H1 (cell line): ENCODE measurements at regions not wholly inside any gene's neighbourhood (a gene's known extent, or its start where the extent isn't known, plus 50 kb on each side); places are given as distances from the start of the nearest gene placed in this dataset.

ENCODE experiments used
- CTCF ChIA-PET: fragments of 300-600 bp; sonication (Branson Sonifier 250); formaldehyde crosslinking; loops from one replicate; lab custom pipeline; 2021; ENCODE audit not compliant: partially characterized antibody; lab: Charles Lee
- POLR2A ChIA-PET: fragments of 300-600 bp; sonication (Branson Sonifier 250); formaldehyde crosslinking; loops from one replicate; lab custom pipeline; 2021; ENCODE audit warnings: inconsistent platforms; ENCODE audit not compliant: partially characterized antibody; lab: Charles Lee
- DNase-seq, 2 experiments: peaks; one replicate each; pipeline versions ENCODE4 v3.0.0 to v3.0.0-alpha.2; 2010 to 2022; ENCODE audit warnings: low spot score in 2 of 2, low read depth in 1 of 2, mixed read lengths in 1 of 2
- FAIRE-seq: peaks from 2 replicates; lab custom pipeline; 2011; peaks lifted over from hg19 to GRCh38; lab: Jason Lieb, UNC
- H2AFZ ChIP-seq: 2 replicates; pipeline ENCODE4 v1.8.1; 2012; ENCODE audit warnings: low read length, inconsistent platforms
- H2AK5ac ChIP-seq: 2 replicates; pipeline ENCODE4 v1.6.1; 2013; ENCODE audit warnings: low read depth, low read length
- H2BK120ac ChIP-seq: replicated peaks from 2 replicates; pipeline ENCODE3; 2013; ENCODE audit warnings: low read depth, low read length, inconsistent platforms
- H2BK12ac ChIP-seq: 2 replicates; pipeline ENCODE4 v1.6.1; 2013; ENCODE audit warnings: low read depth, low read length
- H2BK15ac ChIP-seq: 2 replicates; pipeline ENCODE4 v1.6.1; 2013; ENCODE audit warnings: low read length
- H2BK20ac ChIP-seq: 2 replicates; pipeline ENCODE4 v1.6.1; 2013; ENCODE audit warnings: low read length
- H2BK5ac ChIP-seq: 2 replicates; pipeline ENCODE4 v1.6.1; 2013; ENCODE audit warnings: low read depth, low read length
- H3K14ac ChIP-seq: 2 replicates; pipeline ENCODE4 v1.6.1; 2013; ENCODE audit warnings: inconsistent platforms; ENCODE audit not compliant: insufficient read length
- H3K18ac ChIP-seq: 2 replicates; pipeline ENCODE4 v1.6.1; 2013; ENCODE audit warnings: low read length; ENCODE audit errors: extremely low read depth
- H3K23ac ChIP-seq: 2 replicates; pipeline ENCODE4 v1.6.1; 2013; ENCODE audit warnings: inconsistent platforms; ENCODE audit not compliant: insufficient read length
- H3K23me2 ChIP-seq: 2 replicates; pipeline ENCODE4 v1.6.1; 2013; ENCODE audit warnings: low read depth, low read length
- H3K27ac ChIP-seq: 2 replicates; pipeline ENCODE4 v1.6.1; 2011; ENCODE audit warnings: low read depth, low read length, inconsistent platforms
- H3K27me3 ChIP-seq, 4 experiments: replicated peaks in 1 of 4; 1 replicate in 1 of 4; 2 replicates in 3 of 4; pipeline versions ENCODE4 v1.6.1 to v1.8.1; 2011 to 2013; ENCODE audit warnings: low read length in 3 of 4, mild to moderate bottlenecking in 3 of 4, inconsistent platforms in 2 of 4, mixed read lengths in 2 of 4, moderate library complexity in 1 of 4; ENCODE audit not compliant: control insufficient read depth in 3 of 4, insufficient read depth in 3 of 4; ENCODE audit errors: extremely low read depth in 1 of 4
- H3K36me3 ChIP-seq, 4 experiments: 2 replicates each; pipeline versions ENCODE4 v1.6.1 to v1.8.1; 2011 to 2013; ENCODE audit warnings: mild to moderate bottlenecking in 4 of 4, low read length in 3 of 4, moderate library complexity in 2 of 4, control low read depth in 1 of 4, inconsistent platforms in 1 of 4; ENCODE audit not compliant: insufficient read depth in 4 of 4, control insufficient read depth in 2 of 4
- H3K4ac ChIP-seq: replicated peaks from 2 replicates; pipeline ENCODE3; 2013; ENCODE audit warnings: low read length, low read depth, mixed read lengths, inconsistent platforms; ENCODE audit not compliant: insufficient read length
- H3K4me1 ChIP-seq, 4 experiments: replicated peaks in 1 of 4; 1 replicate in 1 of 4; 2 replicates in 3 of 4; pipeline versions ENCODE4 v1.6.1 to v1.8.1; 2011 to 2013; ENCODE audit warnings: low read length in 3 of 4, inconsistent platforms in 2 of 4, mixed read lengths in 1 of 4; ENCODE audit not compliant: insufficient read depth in 4 of 4, control insufficient read depth in 3 of 4
- H3K4me2 ChIP-seq, 2 experiments: 2 replicates each; pipeline versions ENCODE4 v1.6.1 to v1.8.1; 2011 to 2013; ENCODE audit warnings: low read depth in 2 of 2, low read length in 2 of 2, control low read depth in 1 of 2, inconsistent platforms in 1 of 2, mild to moderate bottlenecking in 1 of 2; ENCODE audit not compliant: insufficient read depth in 1 of 2
- H3K4me3 ChIP-seq, 4 experiments: fragments of 200-600, 300-600 bp in 1 of 4; sonication (generic), shearing (Covaris generic), sonication (Bioruptor Twin) in 1 of 4; 2 replicates each; pipeline versions ENCODE4 v1.5.1 to v1.8.1; 2011 to 2016; ENCODE audit warnings: low read length in 4 of 4, low read depth in 3 of 4, control low read depth in 2 of 4, inconsistent platforms in 2 of 4, mild to moderate bottlenecking in 2 of 4, mixed read lengths in 1 of 4, moderate library complexity in 1 of 4; ENCODE audit not compliant: insufficient read depth in 2 of 4; ENCODE audit errors: extremely low read depth in 1 of 4
- H3K56ac ChIP-seq: replicated peaks from 2 replicates; pipeline ENCODE3; 2013; ENCODE audit warnings: low read depth, mild to moderate bottlenecking, mixed read lengths, low read length, inconsistent platforms; ENCODE audit not compliant: insufficient read length
- H3K79me1 ChIP-seq: 2 replicates; pipeline ENCODE4 v1.6.1; 2013; ENCODE audit warnings: low read depth, low read length, control low read depth
- H3K79me2 ChIP-seq, 2 experiments: 2 replicates each; pipeline versions ENCODE4 v1.6.1 to v1.8.1; 2012 to 2013; ENCODE audit warnings: low read length in 2 of 2, mild to moderate bottlenecking in 2 of 2, inconsistent platforms in 1 of 2; ENCODE audit not compliant: insufficient read depth in 2 of 2, control insufficient read depth in 1 of 2
- H3K9ac ChIP-seq, 4 experiments: replicated peaks in 1 of 4; 1 replicate in 1 of 4; 2 replicates in 3 of 4; pipeline versions ENCODE4 v1.6.1 to v1.8.1; 2011 to 2013; ENCODE audit warnings: low read depth in 3 of 4, low read length in 3 of 4, control low read depth in 2 of 4, mild to moderate bottlenecking in 2 of 4, moderate library complexity in 2 of 4, inconsistent platforms in 1 of 4; ENCODE audit errors: extremely low read depth in 1 of 4
- H3K9me3 ChIP-seq, 2 experiments: 2 replicates each; pipeline versions ENCODE4 v1.6.1 to v1.8.1; 2012 to 2013; ENCODE audit warnings: mild to moderate bottlenecking in 2 of 2, moderate library complexity in 2 of 2, control low read depth in 1 of 2, inconsistent platforms in 1 of 2, low read depth in 1 of 2, low read length in 1 of 2, mixed read lengths in 1 of 2; ENCODE audit not compliant: insufficient read depth in 2 of 2
- H4K20me1 ChIP-seq, 2 experiments: replicated peaks in 1 of 2; 2 replicates each; pipeline versions ENCODE3 to v1.8.1; 2011 to 2013; ENCODE audit warnings: inconsistent platforms in 2 of 2, low read length in 2 of 2, mild to moderate bottlenecking in 1 of 2; ENCODE audit not compliant: insufficient read depth in 2 of 2, control insufficient read depth in 1 of 2
- H4K5ac ChIP-seq: 2 replicates; pipeline ENCODE4 v1.6.1; 2013; ENCODE audit warnings: low read length, low read depth, mixed read lengths, inconsistent platforms; ENCODE audit not compliant: insufficient read length
- H4K8ac ChIP-seq: 2 replicates; pipeline ENCODE4 v1.8.0; 2013; ENCODE audit warnings: mild to moderate bottlenecking, moderate library complexity, low read length, inconsistent platforms; ENCODE audit not compliant: insufficient read depth; ENCODE audit errors: extremely low read depth
- H4K91ac ChIP-seq: replicated peaks from 2 replicates; pipeline ENCODE3; 2013; ENCODE audit warnings: low read length, mixed read lengths, inconsistent platforms; ENCODE audit not compliant: insufficient read length
- ASH2L ChIP-seq: fragments of 200-600, 300-600 bp; sonication (generic); IDR thresholded peaks from one replicate; pipeline ENCODE4 v1.7.1; 2017; ENCODE audit warnings: low read length
- CHD1 ChIP-seq: IDR thresholded peaks from 2 replicates; pipeline ENCODE4 v1.6.1; 2012; ENCODE audit warnings: low read depth, low read length, improper control_type of control experiment
- CHD2 ChIP-seq: IDR thresholded peaks from 2 replicates; pipeline ENCODE4 v1.6.1; 2012; ENCODE audit warnings: low read length, improper control_type of control experiment
- FOSL1 ChIP-seq: IDR thresholded peaks from 2 replicates; pipeline ENCODE4 v1.6.1; 2011; ENCODE audit warnings: mild to moderate bottlenecking, low read depth, low read length, moderate library complexity; ENCODE audit not compliant: insufficient read depth
- POLR2A ChIP-seq, 2 experiments: IDR thresholded peaks; 1 replicate in 1 of 2; 2 replicates in 1 of 2; pipeline ENCODE4 v1.6.1; 2011; ENCODE audit warnings: low read depth in 2 of 2, low read length in 2 of 2, mild to moderate bottlenecking in 2 of 2; ENCODE audit errors: control extremely low read depth in 1 of 2
- RNF2 ChIP-seq: fragments of 200-900, 300-1000 bp; sonication (generic); IDR thresholded peaks from 2 replicates; pipeline ENCODE4 v1.7.1; 2016; ENCODE audit warnings: borderline replicate concordance, low read depth, mild to moderate bottlenecking, antibody characterized with exemption, low read length; ENCODE audit not compliant: poor library complexity, severe bottlenecking; ENCODE audit errors: missing control alignments
- WGBS, 2 experiments: shearing (Covaris generic) in 1 of 2; methylation state at CpG; one replicate each; pipeline versions ENCODE4 v1.1.6 to v1.1.7; 2013 to 2015; ENCODE audit warnings: low lambda C conversion rate in 2 of 2, mixed read lengths in 2 of 2, inconsistent platforms in 1 of 2, low coverage in 1 of 2, missing lambda C conversion rate in 1 of 2; ENCODE audit not compliant: insufficient replicate concordance in 2 of 2, insufficient coverage in 1 of 2, insufficient read length in 1 of 2; ENCODE audit errors: extremely low coverage in 1 of 2, missing lambda C conversion rate in 1 of 2; 5-methylcytosine and 5-hydroxymethylcytosine counted together

- Histone ChIP-seq H4K20me1 (no peaks in the 10 kb centered on the region), H3K23ac (no peak overlapping the region), H3K27me3 (no peaks in the 10 kb centered on the region), H4K8ac (no peak overlapping the region), H3K9me3 (no peaks in the 10 kb centered on the region), H3K4me2 (no peak overlapping the region), H2BK5ac (no peak overlapping the region), H3K79me2 (no peaks in the 10 kb centered on the region), H2BK15ac (no peak overlapping the region), H2AFZ (no peak overlapping the region), H2BK12ac (no peak overlapping the region), H3K4ac (no peak overlapping the region), H3K36me3 (no peaks in the 10 kb centered on the region), H3K79me1 (no peaks in the 10 kb centered on the region), H3K14ac (no peak overlapping the region), H3K9ac (no peak overlapping the region), H4K91ac (no peak overlapping the region), H3K18ac (no peak overlapping the region), H2AK5ac (no peak overlapping the region), H3K27ac (no peak overlapping the region), H4K5ac (no peak overlapping the region), H3K23me2 (no peaks in the 10 kb centered on the region), H2BK120ac (no peak overlapping the region), H2BK20ac (no peak overlapping the region), H3K4me3 (no peak overlapping the region), H3K56ac (no peak overlapping the region), H3K4me1 (no peaks in the 10 kb centered on the region)
- CTCF ChIA-PET = no interaction called here
- WGBS, 2 experiments = 44% methylated on average over 1 of the region's 1 CpG; no CpG with 5 or more reads in 1 of the 2 experiments
- DNase-seq = no peak
- no peak for FAIRE-seq
- TF ChIP-seq POLR2A (IDR thresholded peaks at IDR 0.05; ENCODE audit: control extremely low read depth in 1 of 2, low read depth in 2 of 2, low read length in 2 of 2) (no peak), CHD2 (no peak), RNF2 (no peak), CHD1 (no peak), ASH2L (no peak), FOSL1 (no peak)
- POLR2A ChIA-PET = no interaction called here
These were observed 445.6 kb upstream of the FLRT2 start for GRCh38 chr14:85084344-85084743.
